ENCODE measurements at regions not wholly inside any gene's neighbourhood (a gene's known extent, or its start where the extent isn't known, plus 50 kb on each side); places are given as distances from the start of the nearest gene placed in this dataset.

- DNase-seq = no peak
Observed at GRCh38 chr3:17938313-17938712, 195.9 kb upstream of the TBC1D5 start.

- no peak for DNase-seq
Observed at GRCh38 chr3:17936736-17937480, 194.5 kb upstream of the TBC1D5 start.

GRCh38 chr3:17935222-17935621 is 192.8 kb upstream of the TBC1D5 start:
- no peak for DNase-seq

GRCh38 chr3:17932136-17932771 is 189.8 kb upstream of the TBC1D5 start:
- no peak for DNase-seq

GRCh38 chr3:17931131-17931530 is 188.7 kb upstream of the TBC1D5 start:
- no peak for DNase-seq

- DNase-seq = no peak
Observed at GRCh38 chr3:17928502-17929145, 186.2 kb upstream of the TBC1D5 start.

GRCh38 chr3:17927036-17927435 is 184.6 kb upstream of the TBC1D5 start:
- no peak for DNase-seq

GRCh38 chr3:17915341-17915740 is 172.9 kb upstream of the TBC1D5 start:
- no peak for DNase-seq

GRCh38 chr3:17913359-17913758 is 170.9 kb upstream of the TBC1D5 start:
- no peak for DNase-seq

GRCh38 chr3:17911986-17912760 is 169.7 kb upstream of the TBC1D5 start:
- no peak for DNase-seq

GRCh38 chr3:17910922-17911321 is 168.5 kb upstream of the TBC1D5 start:
- no peak for DNase-seq

- no peak for DNase-seq
Observed at GRCh38 chr3:17909714-17910113, 167.3 kb upstream of the TBC1D5 start.

GRCh38 chr3:17908399-17909191 is 166.2 kb upstream of the TBC1D5 start:
- no peak for DNase-seq

GRCh38 chr3:17905996-17906395 is 163.6 kb upstream of the TBC1D5 start:
- no peak for DNase-seq

- no peak for DNase-seq
Observed at GRCh38 chr3:17901893-17902292, 159.5 kb upstream of the TBC1D5 start.

- DNase-seq = no peak
Observed at GRCh38 chr3:17894434-17895060, 152.1 kb upstream of the TBC1D5 start.

- no peak for DNase-seq
Observed at GRCh38 chr3:17891139-17891856, 148.9 kb upstream of the TBC1D5 start.

GRCh38 chr3:17885986-17886385 is 143.6 kb upstream of the TBC1D5 start:
- no peak for DNase-seq

- DNase-seq = no peak
Observed at GRCh38 chr3:17882981-17883380, 140.6 kb upstream of the TBC1D5 start.

GRCh38 chr3:17877299-17877698 is 134.9 kb upstream of the TBC1D5 start:
- no peak for DNase-seq

- DNase-seq = no peak
Observed at GRCh38 chr3:17874636-17875035, 132.2 kb upstream of the TBC1D5 start.
